HG03159 (cell line): ENCODE measurements at regions not wholly inside any gene's neighbourhood (a gene's known extent, or its start where the extent isn't known, plus 50 kb on each side); places are given as distances from the start of the nearest gene placed in this dataset.

ENCODE experiments used
- ATAC-seq: cut with Tn5 transposase; IDR thresholded peaks from one replicate; pipeline ENCODE4 v1.9.1; 2021; ENCODE audit warnings: mild to moderate bottlenecking, moderate library complexity; ENCODE audit not compliant: unreplicated experiment

DNA sequence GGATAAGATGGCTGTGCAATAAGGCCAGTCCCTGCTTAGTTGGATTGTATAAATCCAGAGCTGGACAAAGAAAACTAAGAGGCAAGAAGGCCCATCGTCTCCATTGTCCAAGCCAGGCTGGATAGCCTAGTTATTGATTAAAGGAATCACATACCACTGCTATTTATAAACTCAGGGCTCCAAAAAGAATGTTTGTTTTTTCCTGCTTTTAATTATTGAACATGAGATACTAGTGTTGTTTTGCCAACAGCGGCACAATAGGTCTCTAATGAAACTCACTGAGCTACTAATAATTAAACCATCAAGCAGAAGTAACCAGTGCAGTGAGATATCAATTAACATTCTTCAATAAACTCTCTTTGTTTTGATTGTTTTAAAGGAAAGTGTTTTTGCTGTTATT, 259.7 kb downstream of the INSC start:
- no peak for ATAC-seq

- ATAC-seq = no peak
Observed at GRCh38 chr11:15378941-15379340, 264.2 kb downstream of the INSC start.

- no peak for ATAC-seq
Observed at GRCh38 chr11:15379483-15379882, 264.8 kb downstream of the INSC start.

DNA sequence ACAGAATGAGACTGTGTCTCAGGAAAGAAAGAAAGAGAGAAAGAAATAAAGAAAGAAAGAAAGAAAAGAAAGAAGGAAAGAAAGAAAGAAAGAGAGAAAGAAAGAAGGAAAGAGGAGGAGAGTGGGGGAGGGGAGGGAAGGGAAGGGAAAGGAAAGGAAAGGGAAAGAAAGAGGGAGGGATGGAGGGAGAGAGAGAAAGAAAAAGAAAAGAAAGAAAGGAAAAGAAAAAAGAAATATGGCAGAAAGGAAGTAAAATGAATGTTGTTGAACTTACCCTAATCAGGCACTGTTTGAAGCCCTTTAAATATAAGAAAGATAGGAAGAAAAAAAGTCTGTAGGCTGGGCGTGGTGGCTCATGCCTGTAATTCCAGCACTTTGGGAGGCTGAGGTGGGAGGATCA, 276.1 kb downstream of the INSC start:
- no peak for ATAC-seq

DNA sequence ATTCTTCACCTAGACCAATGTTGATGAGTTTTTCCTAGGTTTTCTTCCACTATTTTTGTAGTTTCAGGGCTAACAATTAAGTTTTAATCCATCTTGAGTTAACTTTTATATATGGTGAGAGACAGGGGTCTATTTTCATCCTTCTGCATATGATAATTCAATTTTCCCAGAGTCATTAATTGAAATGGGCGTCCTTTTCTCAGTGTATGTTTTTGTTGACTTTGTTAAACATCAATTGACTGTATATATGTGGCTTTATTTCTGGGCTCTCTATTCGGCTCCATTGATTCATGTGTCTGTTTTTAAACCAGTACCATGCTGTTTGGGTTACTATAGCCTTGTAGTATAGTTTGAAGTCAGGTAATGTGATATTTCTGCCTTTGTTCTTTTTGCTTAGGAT, 282.1 kb downstream of the INSC start:
- no peak for ATAC-seq

DNA sequence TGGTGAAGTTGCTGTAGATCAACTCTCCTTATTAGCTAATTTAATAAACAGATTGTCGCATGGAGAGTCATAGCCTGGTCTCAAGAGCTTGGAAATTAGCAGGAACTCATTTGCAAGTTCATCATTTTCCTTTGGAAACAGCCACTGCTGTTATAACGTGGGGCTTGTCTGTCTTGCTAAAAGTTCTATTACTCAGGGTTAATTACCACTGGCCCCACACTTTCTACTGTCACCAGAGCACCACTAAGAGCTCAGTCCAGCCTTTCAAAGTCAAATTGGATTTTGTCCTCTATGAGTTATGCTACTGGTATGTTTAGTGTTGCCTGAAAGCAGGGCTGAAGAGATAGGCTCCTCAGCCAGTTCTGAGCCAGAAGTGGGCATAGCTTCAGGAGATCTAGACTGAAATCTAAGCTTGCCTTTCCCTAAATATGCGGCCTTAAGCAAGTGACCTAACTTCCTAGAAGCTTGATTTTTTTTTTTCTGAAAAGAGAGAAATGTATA, 292.2 kb downstream of the INSC start:
- no peak for ATAC-seq

GRCh38 chr11:15412054-15412453, 297.3 kb downstream of the INSC start:
- ATAC-seq = peak; percentile 59

GRCh38 chr11:15418921-15419320, 304.2 kb downstream of the INSC start:
- no peak for ATAC-seq

- no peak for ATAC-seq
Observed at GRCh38 chr11:15419696-15420095, 305.0 kb downstream of the INSC start.

- ATAC-seq = no peak
Observed at GRCh38 chr11:15430381-15430780, 315.7 kb downstream of the INSC start.

DNA sequence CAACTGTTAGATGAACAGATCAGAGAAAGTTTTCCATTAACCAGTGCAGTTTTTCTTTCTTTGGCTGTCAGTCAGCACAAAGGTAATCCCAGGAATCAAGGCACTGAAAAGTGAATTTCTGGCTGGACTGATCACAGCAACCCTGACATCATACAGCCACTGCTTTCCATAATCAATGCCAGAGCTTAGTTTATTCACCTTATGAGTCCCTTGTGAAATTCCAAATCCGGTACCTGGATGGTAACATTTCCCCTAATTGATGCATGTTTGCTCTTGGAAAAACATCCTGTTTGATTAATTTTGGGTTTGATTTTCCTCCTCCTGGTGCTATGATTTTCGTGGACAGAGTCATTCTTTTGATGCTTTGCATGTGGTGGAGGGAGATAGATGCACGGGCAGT, 319.8 kb downstream of the INSC start:
- no peak for ATAC-seq

DNA sequence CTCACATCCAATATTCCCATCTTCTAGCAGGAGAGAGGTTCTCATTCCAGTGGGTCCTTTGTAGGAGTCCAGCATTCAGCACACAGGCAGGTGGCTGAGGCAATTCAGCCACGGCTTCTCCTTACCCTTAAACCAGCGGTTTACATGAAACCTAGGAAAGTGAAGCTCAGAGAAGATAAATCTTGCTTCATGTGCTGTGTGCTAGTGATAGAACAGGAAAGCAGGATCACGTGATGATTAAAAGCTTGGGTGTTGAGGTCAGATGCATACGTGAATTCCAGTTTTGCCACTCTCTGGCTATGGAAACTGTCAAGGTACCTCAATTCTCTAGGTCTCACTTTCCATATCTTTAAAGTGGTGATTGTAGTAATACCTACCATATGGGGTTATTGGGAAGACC, 331.6 kb downstream of the INSC start:
- no peak for ATAC-seq

DNA sequence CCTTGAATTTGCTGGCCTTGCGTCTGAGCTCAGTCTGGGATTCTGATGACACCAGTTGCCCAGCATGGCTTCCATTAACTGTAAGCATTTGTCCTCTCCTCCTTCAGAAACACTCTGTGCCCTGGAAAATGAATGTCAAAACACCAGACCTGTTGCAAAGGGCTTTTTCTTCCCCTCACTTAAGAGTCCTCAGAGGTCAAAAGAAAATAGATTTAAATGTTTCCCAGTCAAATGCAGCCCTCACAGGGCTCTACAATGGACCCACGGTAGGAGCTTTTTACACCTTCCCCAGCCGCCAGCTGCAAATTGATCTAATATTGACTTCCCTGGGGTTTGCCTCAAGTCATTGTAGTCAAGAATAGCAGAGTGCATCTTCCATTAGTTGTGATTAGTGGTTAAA, 332.2 kb downstream of the INSC start:
- ATAC-seq = no peak

DNA sequence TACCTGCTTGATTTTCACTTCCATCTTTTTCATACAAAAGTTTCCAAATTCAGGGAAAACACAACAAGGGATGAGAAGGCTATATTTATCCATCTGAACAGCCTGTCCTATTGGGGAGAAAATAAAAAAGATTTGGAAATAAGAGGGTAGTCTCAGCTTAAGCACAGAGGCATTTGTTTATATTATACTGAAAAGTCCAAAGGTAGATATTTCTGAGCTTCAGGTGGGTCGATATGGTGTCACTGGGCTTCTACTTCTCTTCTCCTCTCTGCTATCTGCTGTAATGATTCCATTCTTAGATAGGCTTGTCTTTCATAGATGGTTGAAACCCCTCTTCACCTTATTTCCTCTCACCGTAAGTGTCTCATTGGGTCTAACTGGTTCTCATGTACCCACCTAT, 337.0 kb downstream of the INSC start:
- ATAC-seq = no peak

- no peak for ATAC-seq
Observed at GRCh38 chr11:15453211-15453765, 338.6 kb downstream of the INSC start.

GRCh38 chr11:15468466-15468865, 353.7 kb downstream of the INSC start:
- no peak for ATAC-seq

DNA sequence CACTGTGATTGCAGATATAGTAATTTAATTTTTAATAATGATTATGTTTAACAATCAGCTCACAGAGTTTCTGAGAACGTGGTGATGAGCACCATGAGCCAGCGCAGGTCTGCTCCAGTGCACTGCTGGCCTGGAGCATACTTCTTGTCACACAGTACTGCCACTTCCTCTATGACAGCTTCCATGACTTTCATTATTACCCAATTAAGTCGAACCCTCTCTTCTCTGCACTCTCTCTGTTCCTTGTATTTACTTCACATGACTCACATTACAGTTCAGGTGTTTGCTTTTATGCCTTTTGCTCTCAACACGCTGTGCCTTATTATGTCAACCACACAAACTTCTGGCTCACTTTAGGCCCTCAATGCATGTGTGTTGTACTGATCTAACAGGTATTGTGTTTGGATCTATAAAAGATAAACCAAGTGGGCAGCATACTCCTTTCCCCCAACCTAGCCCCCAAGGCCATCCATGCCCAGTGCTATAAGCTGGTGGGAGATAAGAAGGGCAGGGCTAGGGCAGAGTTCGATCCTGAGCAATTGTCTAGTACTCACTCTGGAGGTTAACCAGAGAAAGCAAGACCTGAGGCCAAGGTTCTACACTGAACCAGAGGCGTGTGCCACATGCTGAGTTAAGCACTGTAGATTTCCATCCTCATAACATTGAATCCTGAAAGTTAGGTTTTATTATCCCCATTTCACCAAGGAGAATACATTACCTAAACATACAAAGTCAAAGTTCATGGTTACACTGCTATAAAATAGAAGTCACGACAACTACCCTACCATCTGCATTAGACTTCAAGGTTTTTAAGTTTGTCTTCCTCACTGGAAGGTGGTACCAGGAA, 356.5 kb downstream of the INSC start:
- ATAC-seq = no peak

DNA sequence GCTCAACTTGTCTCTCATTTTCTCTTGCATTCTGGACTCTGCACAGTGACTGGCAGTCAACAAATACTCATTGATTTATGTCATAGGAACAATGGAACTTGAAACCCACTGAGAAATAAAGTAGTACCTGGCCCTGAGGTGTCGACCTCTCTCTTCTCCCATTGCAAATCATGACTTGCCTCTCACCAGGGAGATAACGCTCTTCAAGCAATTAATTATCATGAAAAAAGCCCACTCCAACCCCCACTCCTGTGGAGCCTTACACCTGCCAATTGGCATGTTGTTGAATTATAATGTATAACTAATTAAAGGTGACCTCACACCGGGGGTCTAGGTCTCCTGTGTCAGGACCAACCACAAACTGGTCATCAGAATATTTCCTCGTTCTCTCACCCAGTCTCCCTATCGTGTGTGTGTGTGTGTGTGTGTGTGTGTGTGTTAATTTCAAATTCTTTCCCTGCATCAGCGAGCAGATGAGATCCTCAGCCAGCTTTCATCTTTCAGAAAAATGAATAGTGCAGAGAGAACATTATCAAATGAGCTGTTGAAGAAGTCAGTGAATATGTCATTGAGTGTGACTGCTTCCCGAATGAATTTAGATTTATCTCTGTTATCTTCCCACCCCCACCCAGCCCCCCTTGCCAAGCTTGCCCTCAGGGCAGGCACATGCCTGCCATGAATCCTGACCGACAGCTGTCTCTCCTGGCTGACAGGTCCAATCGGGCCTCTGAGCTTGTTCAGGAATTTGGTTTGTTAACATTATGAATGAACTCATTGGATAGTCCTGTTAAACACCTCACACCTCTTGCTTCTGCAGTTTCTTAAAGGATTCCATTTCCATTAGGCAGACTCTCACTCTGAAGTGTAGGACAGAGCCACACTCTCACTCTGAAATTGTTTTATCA, 357.4 kb downstream of the INSC start:
- no peak for ATAC-seq

- peak; percentile 73 for ATAC-seq
Observed at GRCh38 chr11:15473954-15474837, 359.5 kb downstream of the INSC start.

DNA sequence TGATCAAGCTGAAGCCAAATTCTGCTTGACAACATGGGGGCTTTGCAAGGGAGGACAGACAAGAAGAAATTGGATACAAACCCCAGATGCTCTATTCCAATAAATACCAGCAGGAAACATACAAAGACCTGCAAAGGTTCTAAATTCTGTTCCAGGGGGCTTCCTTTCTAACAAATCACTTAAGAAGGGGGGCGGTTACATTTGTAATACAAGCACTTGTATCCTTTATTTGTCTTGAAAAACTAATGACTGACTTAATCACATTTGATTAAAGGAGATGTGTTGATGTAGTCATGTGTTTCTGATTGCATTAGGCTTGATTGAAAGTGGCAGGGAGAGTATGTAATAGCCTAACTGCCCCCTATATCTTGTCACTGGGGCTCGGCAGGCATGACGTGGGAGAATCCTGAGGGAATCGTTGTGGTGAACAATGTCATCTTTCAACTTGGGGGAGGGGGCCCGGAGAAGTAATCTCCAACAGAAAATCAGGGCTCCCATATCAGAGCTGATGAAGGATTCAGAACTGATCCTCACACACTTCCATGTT, 361.7 kb downstream of the INSC start:
- no peak for ATAC-seq
